ENCODE measurements at regions not wholly inside any gene's neighbourhood (a gene's known extent, or its start where the extent isn't known, plus 50 kb on each side); places are given as distances from the start of the nearest gene placed in this dataset.
"Not testable (repeated sequence)": the region's sequence is repeated elsewhere in the genome, so short reads cannot be mapped to it uniquely, and the experiment has no call there.

GRCh38 chr6:150739711-150740349 is 125.7 kb upstream of the MTHFD1L start:
- DNase-seq (ENCODE audit: low spot score): no peak

DNA sequence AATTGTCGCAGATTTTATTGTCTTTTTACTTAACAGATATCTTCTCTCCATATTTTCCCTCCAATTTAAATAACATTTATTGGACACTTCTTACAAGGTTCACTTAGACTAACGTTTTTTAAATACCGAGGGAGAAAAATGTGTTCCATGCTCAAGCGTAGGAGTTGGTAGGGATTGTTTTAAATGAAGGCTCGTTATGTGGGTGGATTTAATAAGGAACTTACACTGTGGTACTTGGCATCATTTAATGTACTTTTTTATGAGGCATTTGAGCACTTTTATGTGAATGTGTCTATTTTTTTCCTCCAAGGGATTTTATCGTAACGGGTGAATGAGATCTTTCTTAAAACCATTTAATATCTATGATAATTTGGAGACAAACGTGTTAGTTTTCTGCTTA is 125.0 kb upstream of the MTHFD1L start:
- no peak for DNase-seq (ENCODE audit: low spot score)

DNA sequence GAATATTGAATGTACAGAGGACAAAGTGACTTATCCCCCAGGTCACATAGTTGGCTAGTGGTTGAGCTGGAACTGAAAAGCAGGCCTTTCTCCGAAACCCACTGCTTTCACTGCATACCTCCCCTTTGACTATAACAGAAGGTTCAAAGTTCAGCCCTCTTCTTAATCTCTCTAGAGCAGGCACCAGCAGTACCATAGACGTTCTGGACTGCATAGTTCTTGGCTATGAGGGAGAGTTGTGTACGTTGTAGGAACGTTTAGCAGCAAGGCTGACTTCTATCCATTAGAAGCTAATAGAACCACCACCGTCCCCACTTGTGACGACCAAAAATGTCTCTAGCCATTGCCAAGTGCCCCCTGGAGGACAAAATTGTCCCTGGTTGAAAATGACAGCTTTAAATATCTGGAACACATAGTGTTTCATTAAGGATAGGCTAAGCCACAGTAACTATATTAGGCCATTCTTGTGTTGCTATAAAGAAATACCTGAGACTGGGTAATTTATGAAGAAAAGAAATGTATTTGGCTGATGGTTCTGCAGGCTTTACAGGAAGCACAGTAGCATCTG is 123.8 kb upstream of the MTHFD1L start:
- peak; percentile 19 for DNase-seq (ENCODE audit: low spot score)

DNA sequence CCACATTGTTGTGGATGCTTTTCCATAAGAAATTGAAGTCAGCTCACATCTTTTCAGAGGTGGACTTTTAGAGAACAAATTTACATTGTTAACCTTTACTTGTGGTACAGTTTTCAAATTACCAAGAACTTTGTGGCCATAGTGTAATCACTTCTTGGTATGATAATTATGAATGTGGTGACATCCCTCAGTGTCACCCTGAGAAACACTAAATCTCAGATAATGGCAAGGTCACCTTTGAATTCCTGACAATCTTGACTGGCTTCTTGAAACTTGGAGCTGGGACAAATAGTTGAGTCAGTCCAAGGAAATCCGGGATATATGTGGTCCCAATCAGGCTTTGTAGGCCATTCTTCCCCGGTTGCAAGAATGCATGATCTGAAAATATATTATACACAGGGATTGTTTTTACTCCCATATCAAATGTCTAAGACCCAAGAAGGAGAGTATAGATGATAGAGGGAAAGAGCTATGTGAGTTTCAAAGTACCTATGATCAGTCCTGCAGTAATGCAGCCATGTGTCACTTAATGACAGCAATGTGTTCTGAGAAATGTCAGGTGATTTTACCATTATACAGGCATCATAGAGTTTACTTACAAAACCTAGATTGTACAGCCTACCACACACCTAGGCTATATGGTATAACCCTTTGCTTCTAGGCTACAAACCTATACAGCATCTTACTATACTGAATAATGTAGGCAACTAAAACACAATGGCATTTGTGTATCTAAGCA is 120.8 kb upstream of the MTHFD1L start:
- DNase-seq (ENCODE audit: low spot score): no peak

- DNase-seq (ENCODE audit: low spot score): no peak
Measured at GRCh38 chr6:150745896-150746295, 119.6 kb upstream of the MTHFD1L start.

GRCh38 chr6:150747155-150747554 is 118.3 kb upstream of the MTHFD1L start:
- no peak for DNase-seq (ENCODE audit: low spot score)

DNA sequence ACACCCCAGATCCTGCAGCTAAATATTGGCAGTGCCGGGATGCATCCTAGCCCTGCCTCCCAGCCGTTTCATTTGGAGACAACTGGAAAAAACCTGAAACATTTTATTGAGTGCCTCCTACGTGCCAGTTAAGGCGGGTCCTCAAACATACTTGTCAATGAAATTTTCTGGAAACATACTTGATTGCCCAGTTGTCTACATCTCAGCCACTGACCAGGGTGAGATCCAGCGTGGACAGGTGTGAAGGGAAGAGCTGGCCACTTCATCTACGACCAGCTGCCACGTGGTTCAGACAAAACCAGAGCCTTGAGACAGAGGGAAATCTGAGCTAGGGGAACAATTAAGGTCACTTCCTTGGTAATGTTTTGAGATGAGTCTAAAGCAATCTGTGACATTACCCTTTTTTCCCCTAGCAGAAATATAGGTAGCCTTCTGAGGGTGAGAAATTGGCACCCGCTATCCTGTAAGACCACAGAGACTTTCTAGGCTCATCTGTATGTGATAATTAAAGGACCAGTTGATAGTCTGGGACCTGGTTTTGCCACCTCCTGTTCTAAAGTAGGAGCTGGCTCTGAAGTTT is 116.3 kb upstream of the MTHFD1L start:
- no peak for DNase-seq (ENCODE audit: low spot score)

- peak; percentile 86 for DNase-seq (ENCODE audit: low spot score)
Measured at GRCh38 chr6:150751296-150751695, 114.2 kb upstream of the MTHFD1L start.

DNA sequence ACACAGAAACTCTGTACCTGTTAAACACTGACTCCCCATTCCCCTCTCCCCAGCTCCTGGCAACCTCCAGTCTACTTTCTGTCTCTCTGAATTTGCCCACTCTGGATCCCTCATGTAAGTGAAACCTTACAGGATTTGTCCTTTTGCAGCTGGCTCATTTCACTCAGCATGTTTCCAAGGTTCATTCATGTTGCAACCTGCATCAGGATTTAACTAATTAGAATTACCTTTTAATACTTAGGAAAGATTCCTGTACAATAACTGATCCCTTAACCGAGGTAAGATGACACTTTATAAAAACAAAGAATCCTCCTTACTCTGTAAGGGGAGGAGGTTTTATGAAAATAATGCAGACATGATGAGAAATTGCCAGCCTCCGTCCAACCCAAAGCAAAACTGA is 113.1 kb upstream of the MTHFD1L start:
- DNase-seq (ENCODE audit: low spot score): no peak

DNA sequence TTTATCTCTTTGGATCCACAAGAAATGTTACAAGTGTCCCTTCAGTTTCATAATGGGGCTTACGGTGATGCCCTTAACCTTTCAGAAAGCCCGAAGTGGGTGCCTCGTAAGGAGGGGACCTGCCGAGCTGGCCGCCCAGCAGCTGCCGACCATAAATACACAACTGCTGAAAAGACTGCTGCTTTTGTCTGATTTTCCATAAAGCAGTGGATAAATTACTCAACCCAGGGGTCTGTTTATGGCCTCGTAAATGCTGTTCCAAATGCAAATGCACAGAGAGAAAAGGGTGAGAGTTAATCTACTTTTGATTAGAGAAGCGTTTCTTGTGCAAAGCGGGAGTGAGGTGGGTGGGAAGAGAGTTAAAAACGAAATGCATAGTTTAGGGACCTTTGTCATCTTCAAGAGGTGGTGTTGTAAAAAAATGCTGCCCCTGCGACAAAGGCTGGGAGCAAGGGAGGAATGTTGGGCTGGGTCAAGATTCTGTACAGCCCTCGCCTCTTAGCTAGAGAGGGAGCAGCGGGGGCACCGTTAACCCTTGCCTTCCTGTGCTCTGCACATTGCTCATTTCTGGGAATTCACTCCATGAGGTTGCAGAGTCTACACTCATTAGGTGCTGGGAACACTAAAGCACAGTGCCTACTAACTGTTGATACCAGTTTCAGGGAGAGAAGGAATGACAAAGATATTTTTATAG is 112.0 kb upstream of the MTHFD1L start:
- DNase-seq (ENCODE audit: low spot score): no peak

GRCh38 chr6:150755042-150755441 is 110.5 kb upstream of the MTHFD1L start:
- no peak for DNase-seq (ENCODE audit: low spot score)

- DNase-seq (ENCODE audit: low spot score): no peak
Measured at GRCh38 chr6:150755524-150755923, 110.0 kb upstream of the MTHFD1L start.

DNA sequence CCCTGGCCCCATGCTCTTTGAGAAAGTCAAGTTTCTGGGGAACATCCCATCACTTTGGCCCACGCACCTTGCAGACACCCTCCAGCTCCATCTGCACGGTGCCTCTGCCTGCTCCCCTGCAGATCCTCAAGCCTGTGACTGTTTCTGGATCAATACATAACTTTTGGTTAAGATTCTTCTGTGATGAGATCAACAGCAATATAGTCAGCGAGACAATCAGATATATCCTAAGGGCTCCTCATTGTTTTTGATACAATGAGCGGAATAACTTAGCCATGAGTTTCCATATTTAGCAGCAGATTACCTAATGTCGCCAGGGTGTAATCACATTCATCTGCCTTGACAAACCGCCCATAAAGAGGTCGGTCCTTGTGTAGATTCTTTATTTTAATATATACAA is 109.3 kb upstream of the MTHFD1L start:
- DNase-seq (ENCODE audit: low spot score): no peak

DNA sequence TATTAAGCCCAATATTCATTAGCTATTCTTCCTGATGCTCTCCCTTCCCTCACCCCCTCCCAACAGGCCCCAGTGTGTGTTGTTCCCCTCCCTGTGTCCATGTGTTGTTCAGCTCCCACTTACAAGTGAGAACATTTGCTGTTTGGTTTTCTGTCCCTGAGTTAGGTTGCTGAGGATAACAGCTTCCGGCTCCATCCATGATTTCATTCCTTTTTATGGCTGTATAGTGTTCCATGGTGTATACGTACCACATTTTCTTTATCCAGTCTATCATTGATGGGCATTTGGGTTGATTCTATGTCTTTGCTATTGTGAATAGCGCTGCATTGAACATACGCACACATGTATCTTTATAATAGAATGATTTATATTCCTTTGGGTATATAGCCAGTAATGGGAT is 107.7 kb upstream of the MTHFD1L start:
- DNase-seq (ENCODE audit: low spot score): not testable (repeated sequence)

DNA sequence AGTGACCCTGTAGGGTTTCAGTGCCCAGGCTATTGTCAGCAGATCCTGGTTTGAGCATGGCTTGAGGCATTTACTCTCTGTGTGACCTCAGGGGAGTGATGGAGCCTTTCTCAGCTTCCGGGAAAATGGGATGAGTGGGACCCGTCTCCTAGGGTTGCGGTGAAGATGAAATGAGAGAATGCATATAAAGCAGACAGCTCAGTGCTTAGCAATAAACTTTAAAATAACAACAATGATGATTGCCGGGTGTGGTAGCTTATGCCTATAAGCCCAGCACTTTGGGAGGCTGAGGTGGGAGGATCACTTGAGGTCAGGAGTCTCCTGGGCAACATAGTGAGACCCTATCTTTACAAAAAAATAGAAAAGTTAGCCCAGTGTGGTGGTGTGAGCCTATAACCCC is 106.0 kb upstream of the MTHFD1L start:
- no peak for DNase-seq (ENCODE audit: low spot score)

DNA sequence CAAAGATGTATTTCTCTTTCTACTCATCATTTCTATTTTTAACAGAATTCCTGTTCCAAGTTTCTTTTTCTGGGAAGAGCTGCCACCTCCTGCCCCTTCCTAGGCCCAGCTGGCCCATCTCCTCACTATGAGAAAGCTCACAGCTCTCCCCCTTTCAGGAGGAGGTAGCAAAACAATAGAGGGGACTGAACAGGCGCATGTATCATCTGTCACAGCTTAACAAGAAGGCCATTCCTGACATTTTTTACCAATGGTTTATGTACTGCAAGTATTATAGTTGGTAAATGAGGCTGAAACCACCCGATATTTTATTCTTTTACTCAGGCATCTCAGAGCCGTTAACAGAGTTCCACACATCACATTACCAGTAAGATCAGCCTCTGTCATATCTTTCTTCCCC is 103.7 kb upstream of the MTHFD1L start:
- DNase-seq (ENCODE audit: low spot score): no peak

- no peak for DNase-seq (ENCODE audit: low spot score)
Measured at GRCh38 chr6:150764334-150765066, 101.0 kb upstream of the MTHFD1L start.

DNA sequence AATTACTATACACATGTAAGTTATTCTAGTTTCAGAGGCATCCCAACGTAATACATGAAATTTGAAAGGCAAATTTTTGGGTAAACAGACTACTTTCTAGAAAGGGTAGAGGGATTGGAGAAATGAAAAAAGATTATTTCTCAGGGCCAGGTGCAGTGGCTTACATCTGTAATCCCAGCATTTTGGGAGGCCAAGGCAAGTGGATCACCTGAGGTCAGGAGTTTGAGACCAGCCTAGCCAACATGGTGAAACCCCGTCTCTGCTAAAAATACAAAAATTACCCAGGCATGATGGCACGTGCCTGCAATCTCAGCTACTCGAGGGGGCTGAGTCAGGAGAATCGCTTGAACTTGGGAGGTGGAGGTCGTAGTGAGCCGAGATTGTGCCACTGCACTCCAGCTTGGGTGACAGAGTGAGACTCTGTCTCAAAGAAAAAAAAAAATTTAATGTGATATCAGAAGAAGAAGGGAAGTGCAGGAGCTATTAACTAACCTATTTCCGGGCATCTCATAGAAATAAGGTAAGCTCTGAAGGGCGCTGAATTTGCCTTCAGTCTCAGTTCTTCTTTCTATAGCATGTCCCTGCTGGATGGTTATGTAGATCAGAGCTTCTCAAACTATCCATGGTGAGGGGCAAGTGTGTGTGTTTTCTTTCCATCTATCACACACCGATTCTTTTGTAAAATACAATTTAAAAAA is 100.3 kb upstream of the MTHFD1L start:
- no peak for DNase-seq (ENCODE audit: low spot score)

GRCh38 chr6:150766201-150766997 is 99.1 kb upstream of the MTHFD1L start:
- no peak for DNase-seq (ENCODE audit: low spot score)

GRCh38 chr6:150767161-150767560 is 98.3 kb upstream of the MTHFD1L start:
- no peak for DNase-seq (ENCODE audit: low spot score)

Measured in kidney tubule cell (primary cell).